Gastrocnemius medialis (tissue), 4 donors: ENCODE measurements at regions not wholly inside any gene's neighbourhood (a gene's known extent, or its start where the extent isn't known, plus 50 kb on each side); places are given as distances from the start of the nearest gene placed in this dataset.

Experiments used
- CTCF ChIP-seq, 5 experiments: fragments of 450-650 bp in 3 of 5; fragments of 200-600 bp in 2 of 5; sonication (generic) in 2 of 5; IDR thresholded peaks in 4 of 5; conservative IDR thresholded peaks in 1 of 5; 1 replicate in 4 of 5; 2 replicates in 1 of 5; pipeline ENCODE4 v1.5.1; 2016 to 2019; ENCODE audit warnings: antibody characterized with exemption in 5 of 5, mild to moderate bottlenecking in 3 of 5, moderate library complexity in 3 of 5
- POLR2A ChIP-seq, 2 donors: fragments of 450-650 bp; IDR thresholded peaks; one replicate each; pipeline ENCODE4 v1.6.1; 2017; ENCODE audit warnings: antibody characterized with exemption in 2 of 2, mild to moderate bottlenecking in 2 of 2, moderate library complexity in 2 of 2

GRCh38 chr3:181134873-181135272, 145.3 kb upstream of the DNAJC19 start:
- TF ChIP-seq CTCF (IDR thresholded peaks at IDR 0.05 in 4 of 5, conservative IDR thresholded peaks at IDR 0.05 in 1 of 5) = no peak
- no peak for TF ChIP-seq POLR2A (IDR thresholded peaks at IDR 0.05)
